GM18519 (cell line): ENCODE measurements at regions not wholly inside any gene's neighbourhood (a gene's known extent, or its start where the extent isn't known, plus 50 kb on each side); places are given as distances from the start of the nearest gene placed in this dataset.
"Not testable (repeated sequence)": the region's sequence is repeated elsewhere in the genome, so short reads cannot be mapped to it uniquely, and the experiment has no call there.

Experiments used
- ATAC-seq: cut with Tn5 transposase; IDR thresholded peaks from one replicate; pipeline ENCODE4 v1.9.1; 2021; ENCODE audit warnings: mild to moderate bottlenecking, moderate library complexity; ENCODE audit not compliant: unreplicated experiment, low FRiP score

GRCh38 chr16:29355339-29356059, 51.0 kb downstream of the NPIPB11 start:
- ATAC-seq, result not testable (repeated sequence)

GRCh38 chr16:29354449-29354848, 52.1 kb downstream of the NPIPB11 start:
- not testable (repeated sequence) for ATAC-seq

GRCh38 chr16:29352617-29352999, 53.9 kb downstream of the NPIPB11 start:
- not testable (repeated sequence) for ATAC-seq

- ATAC-seq, result not testable (repeated sequence)
Observed at GRCh38 chr16:29351970-29352616, 54.4 kb downstream of the NPIPB11 start.

- not testable (repeated sequence) for ATAC-seq
Observed at GRCh38 chr16:29351271-29351969, 55.1 kb downstream of the NPIPB11 start.

GRCh38 chr16:29349966-29350365, 56.5 kb downstream of the NPIPB11 start:
- ATAC-seq, result not testable (repeated sequence)

- ATAC-seq, result not testable (repeated sequence)
Observed at GRCh38 chr16:29348748-29349147, 57.8 kb downstream of the NPIPB11 start.

GRCh38 chr16:29348123-29348690, 58.3 kb downstream of the NPIPB11 start:
- ATAC-seq, result not testable (repeated sequence)

- not testable (repeated sequence) for ATAC-seq
Observed at GRCh38 chr16:29346796-29347580, 59.5 kb downstream of the NPIPB11 start.

GRCh38 chr16:29346203-29346602, 60.3 kb downstream of the NPIPB11 start:
- ATAC-seq, result not testable (repeated sequence)

GRCh38 chr16:29342937-29343336, 63.6 kb downstream of the NPIPB11 start:
- ATAC-seq, result not testable (repeated sequence)

- not testable (repeated sequence) for ATAC-seq
Observed at GRCh38 chr16:29340779-29341438, 65.6 kb downstream of the NPIPB11 start.

GRCh38 chr16:29340235-29340634, 66.3 kb downstream of the NPIPB11 start:
- ATAC-seq, result not testable (repeated sequence)

- ATAC-seq, result peak; percentile 76
Observed at GRCh38 chr16:29338821-29339700, 67.5 kb downstream of the NPIPB11 start.

GRCh38 chr16:29337385-29337901, 69.1 kb downstream of the NPIPB11 start:
- ATAC-seq, result not testable (repeated sequence)

GRCh38 chr16:29335549-29335846, 71.0 kb downstream of the NPIPB11 start:
- not testable (repeated sequence) for ATAC-seq

GRCh38 chr16:29334776-29335548, 71.5 kb downstream of the NPIPB11 start:
- not testable (repeated sequence) for ATAC-seq
